ENCODE measurements at regions not wholly inside any gene's neighbourhood (a gene's known extent, or its start where the extent isn't known, plus 50 kb on each side); places are given as distances from the start of the nearest gene placed in this dataset.

DNA sequence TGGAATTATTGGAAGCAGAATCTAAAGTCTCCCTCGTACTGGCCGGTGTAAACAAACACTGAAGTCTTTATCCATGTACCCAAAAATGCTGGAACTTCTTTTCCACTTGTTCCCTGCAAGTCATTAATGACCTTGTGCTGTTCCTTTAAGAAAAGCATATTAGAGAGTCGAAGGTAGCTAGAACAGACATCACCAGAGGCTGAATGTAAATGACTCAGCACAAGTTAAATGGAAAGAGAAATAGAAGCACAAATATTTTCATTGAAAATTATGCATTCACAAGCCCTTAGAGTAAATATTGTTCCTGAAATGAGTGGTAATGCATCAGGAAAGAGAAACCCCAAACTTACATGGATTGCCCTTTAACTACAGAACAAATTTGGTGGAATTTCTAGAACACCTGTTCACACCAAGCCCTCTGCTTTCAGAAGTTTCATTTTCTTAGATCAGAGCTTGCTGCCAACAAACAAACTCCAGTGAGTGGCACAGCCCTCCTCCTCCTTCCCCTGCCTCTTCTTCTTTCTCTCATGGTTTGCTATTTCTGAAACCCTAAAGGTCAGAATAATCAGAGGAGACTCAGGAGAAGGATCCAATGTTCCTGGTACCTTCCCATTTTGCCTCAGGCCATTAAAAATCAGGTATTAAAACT, 264.3 kb downstream of the TXNL1 start:
- H3K4me3 ChIP-seq (ENCODE audit: low read depth, low read length), result no peak overlapping the region
- H3K27me3 ChIP-seq (ENCODE audit: control insufficient read depth, insufficient read depth, low read length), result no peaks in the 10 kb centered on the region
- H3K9ac ChIP-seq (ENCODE audit: low read depth, low read length), result no peak overlapping the region
- no peaks in the 10 kb centered on the region for H3K9me3 ChIP-seq (ENCODE audit: control insufficient read depth, insufficient read depth, low read length)
- no peaks in the 10 kb centered on the region for H3K36me3 ChIP-seq (ENCODE audit: control insufficient read depth, insufficient read depth, low read length)
- no peaks in the 10 kb centered on the region for H3K4me1 ChIP-seq (ENCODE audit: control insufficient read depth, insufficient read depth, low read length)

DNA sequence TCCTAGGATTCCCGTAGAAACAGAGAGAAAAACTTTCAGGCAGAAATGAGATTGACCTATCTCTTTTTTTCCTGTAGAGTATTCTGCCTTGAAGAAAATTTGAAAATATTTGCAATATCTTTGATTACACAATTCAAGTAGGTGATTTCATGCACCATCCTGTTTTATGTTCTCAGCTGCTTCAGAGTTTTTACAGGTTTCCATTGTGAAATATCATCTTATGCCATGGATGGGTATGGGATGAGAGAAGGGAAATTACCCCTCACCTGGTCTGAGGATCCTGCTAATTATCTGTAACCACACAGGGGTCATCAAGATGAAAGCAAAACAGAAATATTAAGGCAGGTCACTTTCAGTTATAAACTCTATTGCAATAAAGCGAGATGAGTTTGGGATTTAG, 264.8 kb downstream of the TXNL1 start:
- no peaks in the 10 kb centered on the region for H3K36me3 ChIP-seq (ENCODE audit: control insufficient read depth, insufficient read depth, low read length)
- no peaks in the 10 kb centered on the region for H3K4me1 ChIP-seq (ENCODE audit: control insufficient read depth, insufficient read depth, low read length)
- no peaks in the 10 kb centered on the region for H3K27me3 ChIP-seq (ENCODE audit: control insufficient read depth, insufficient read depth, low read length)
- H3K9ac ChIP-seq (ENCODE audit: low read depth, low read length), result no peak overlapping the region
- H3K4me3 ChIP-seq (ENCODE audit: low read depth, low read length), result no peak overlapping the region
- no peaks in the 10 kb centered on the region for H3K9me3 ChIP-seq (ENCODE audit: control insufficient read depth, insufficient read depth, low read length)

DNA sequence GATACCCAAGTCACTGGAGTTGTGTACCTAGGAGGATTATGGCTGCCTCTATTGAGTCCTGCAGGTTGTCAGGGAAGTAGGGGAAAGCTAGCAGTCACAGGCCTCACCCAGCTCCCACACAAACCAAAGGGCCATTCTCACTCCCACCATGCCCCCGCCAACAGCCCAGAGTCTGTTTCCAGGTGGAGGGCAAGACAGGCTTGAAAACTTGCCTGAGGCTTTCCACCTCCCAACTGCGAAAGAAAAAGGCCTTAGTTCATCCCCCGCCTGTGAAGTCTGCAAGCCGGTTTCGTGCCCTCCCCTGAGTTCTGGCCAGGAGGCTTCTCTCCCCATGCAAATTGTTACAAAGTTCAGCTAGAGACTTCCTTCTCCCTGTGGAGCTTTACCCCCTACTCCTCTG, 270.3 kb downstream of the TXNL1 start:
- peaks cover 2% of the 10 kb centered on the region for H3K4me1 ChIP-seq (ENCODE audit: control insufficient read depth, insufficient read depth, low read length)
- H3K9me3 ChIP-seq (ENCODE audit: control insufficient read depth, insufficient read depth, low read length), result no peaks in the 10 kb centered on the region
- no peak overlapping the region for H3K9ac ChIP-seq (ENCODE audit: low read depth, low read length)
- no peak overlapping the region for H3K4me3 ChIP-seq (ENCODE audit: low read depth, low read length)
- H3K36me3 ChIP-seq (ENCODE audit: control insufficient read depth, insufficient read depth, low read length), result no peaks in the 10 kb centered on the region
- no peaks in the 10 kb centered on the region for H3K27me3 ChIP-seq (ENCODE audit: control insufficient read depth, insufficient read depth, low read length)

DNA sequence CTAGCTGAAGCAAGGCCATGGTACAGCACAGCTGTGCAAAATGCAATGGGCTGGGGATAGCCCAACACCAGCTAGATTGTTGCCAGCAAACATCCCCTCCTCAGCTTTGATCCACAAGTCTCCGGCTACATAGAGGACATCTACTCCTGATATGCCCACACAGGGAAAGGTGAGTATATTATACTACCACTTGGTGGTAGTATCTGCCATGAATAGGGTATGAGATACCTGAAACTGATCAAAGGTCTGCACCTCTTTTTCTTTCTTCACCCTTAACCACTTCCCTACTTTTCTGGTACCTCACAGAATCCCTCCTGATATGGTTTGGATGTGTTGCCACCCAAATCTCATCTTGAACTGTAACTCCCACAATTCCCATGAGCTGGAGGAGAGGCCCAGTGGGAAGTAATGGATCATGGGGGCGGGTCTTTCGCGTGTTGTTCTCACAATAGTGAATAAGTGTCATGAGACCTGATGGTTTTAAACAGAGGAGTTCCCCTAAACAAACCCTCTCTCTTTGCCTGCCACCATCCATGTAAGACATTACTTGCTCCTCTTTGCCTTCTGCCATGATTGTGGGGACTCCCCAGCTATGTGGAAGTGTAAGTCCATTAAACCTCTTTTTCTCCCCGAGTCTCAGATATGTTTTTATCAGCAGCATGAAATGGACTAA, 279.6 kb downstream of the TXNL1 start:
- H3K36me3 ChIP-seq (ENCODE audit: control insufficient read depth, insufficient read depth, low read length), result no peaks in the 10 kb centered on the region
- H3K4me3 ChIP-seq (ENCODE audit: low read depth, low read length), result no peak overlapping the region
- no peak overlapping the region for H3K9ac ChIP-seq (ENCODE audit: low read depth, low read length)
- no peaks in the 10 kb centered on the region for H3K27me3 ChIP-seq (ENCODE audit: control insufficient read depth, insufficient read depth, low read length)
- peaks cover 3% of the 10 kb centered on the region for H3K9me3 ChIP-seq (ENCODE audit: control insufficient read depth, insufficient read depth, low read length)
- peaks cover 2% of the 10 kb centered on the region for H3K4me1 ChIP-seq (ENCODE audit: control insufficient read depth, insufficient read depth, low read length)

DNA sequence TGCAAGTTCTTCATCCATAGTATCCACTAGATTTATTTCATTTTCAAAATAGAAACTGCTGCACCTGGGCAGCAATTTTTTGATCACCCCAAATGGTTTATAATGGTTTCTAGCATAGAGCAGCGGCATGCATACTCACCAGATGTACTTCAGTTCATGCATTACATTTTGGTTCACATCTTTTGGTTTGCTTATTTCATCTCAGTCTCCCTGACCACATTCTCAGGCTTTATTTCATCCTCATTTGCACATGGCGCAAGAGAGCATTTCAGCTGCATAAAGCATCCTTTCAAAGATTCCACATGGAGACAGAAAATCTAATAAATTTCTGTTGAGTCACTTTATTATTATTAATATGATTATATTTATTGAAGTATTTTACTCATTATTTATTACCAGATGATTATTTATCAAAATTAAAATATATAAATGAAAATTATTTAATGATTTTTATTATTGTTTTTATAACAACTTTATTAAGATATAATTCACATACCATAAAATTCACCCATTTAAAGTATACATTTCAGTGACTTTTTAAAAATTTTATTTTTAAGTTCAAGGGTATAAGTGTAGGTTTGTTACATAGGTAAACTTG, 284.6 kb downstream of the TXNL1 start:
- Histone ChIP-seq H3K27me3 (ENCODE audit: control insufficient read depth, insufficient read depth, low read length) (no peaks in the 10 kb centered on the region), H3K4me1 (ENCODE audit: control insufficient read depth, insufficient read depth, low read length) (peaks cover 2% of the 10 kb centered on the region), H3K4me3 (ENCODE audit: low read depth, low read length) (no peak overlapping the region), H3K9ac (ENCODE audit: low read depth, low read length) (no peak overlapping the region), H3K9me3 (ENCODE audit: control insufficient read depth, insufficient read depth, low read length) (no peaks in the 10 kb centered on the region), H3K36me3 (ENCODE audit: control insufficient read depth, insufficient read depth, low read length) (no peaks in the 10 kb centered on the region)

DNA sequence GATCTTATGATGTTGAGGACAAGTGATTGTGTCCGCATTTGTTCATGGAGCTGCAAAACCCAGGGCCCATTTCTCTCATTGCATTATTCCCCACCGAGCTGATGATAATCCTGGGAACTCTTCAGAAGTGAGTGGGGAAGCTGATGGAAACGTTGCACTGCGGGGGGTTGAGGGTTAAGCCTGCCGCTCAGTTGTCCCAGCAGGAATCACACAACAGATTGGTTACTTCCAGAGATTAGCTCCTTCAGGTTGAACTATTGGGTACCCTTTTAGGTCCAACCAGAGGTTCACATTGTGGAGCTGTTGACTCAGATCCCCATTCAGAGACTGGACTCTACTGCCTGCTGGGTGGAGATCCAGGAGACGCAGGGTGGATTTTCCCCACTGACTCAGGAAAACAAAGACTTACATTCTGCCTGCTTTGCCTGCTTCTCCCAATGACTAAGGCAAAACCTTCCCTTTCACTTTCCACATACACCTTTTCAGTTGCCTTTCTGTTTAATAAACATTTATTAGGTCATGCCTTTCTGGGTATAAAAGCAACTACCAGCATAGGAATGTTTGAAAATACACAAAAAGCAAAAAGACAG, 286.4 kb downstream of the TXNL1 start:
- H3K4me3 ChIP-seq (ENCODE audit: low read depth, low read length), result no peak overlapping the region
- H3K9ac ChIP-seq (ENCODE audit: low read depth, low read length), result no peak overlapping the region
- H3K36me3 ChIP-seq (ENCODE audit: control insufficient read depth, insufficient read depth, low read length), result no peaks in the 10 kb centered on the region
- H3K27me3 ChIP-seq (ENCODE audit: control insufficient read depth, insufficient read depth, low read length), result no peaks in the 10 kb centered on the region
- no peaks in the 10 kb centered on the region for H3K9me3 ChIP-seq (ENCODE audit: control insufficient read depth, insufficient read depth, low read length)
- H3K4me1 ChIP-seq (ENCODE audit: control insufficient read depth, insufficient read depth, low read length), result peaks cover 2% of the 10 kb centered on the region

DNA sequence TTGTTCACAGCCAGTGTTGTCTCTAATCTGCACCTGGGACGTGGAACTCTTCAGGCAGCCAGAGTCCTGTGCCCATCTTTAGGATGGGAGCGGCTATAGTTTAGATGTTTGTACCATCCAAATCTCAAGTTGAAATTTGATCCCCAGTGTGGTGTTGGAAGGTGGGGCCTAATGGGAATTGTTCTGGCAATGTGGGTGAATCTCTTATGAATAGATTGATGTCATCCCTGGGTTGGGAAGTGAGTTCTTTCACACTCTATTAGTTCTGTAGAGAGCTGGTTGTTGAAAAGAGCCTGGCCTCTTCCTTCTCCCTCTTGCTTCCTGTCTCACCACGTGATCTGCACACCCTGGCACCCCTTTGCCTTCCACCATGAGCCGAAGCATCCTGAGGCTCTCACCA, 300.9 kb downstream of the TXNL1 start:
- H3K4me3 ChIP-seq (ENCODE audit: low read depth, low read length), result no peak overlapping the region
- no peaks in the 10 kb centered on the region for H3K27me3 ChIP-seq (ENCODE audit: control insufficient read depth, insufficient read depth, low read length)
- H3K36me3 ChIP-seq (ENCODE audit: control insufficient read depth, insufficient read depth, low read length), result no peaks in the 10 kb centered on the region
- no peaks in the 10 kb centered on the region for H3K4me1 ChIP-seq (ENCODE audit: control insufficient read depth, insufficient read depth, low read length)
- no peak overlapping the region for H3K9ac ChIP-seq (ENCODE audit: low read depth, low read length)
- H3K9me3 ChIP-seq (ENCODE audit: control insufficient read depth, insufficient read depth, low read length), result no peaks in the 10 kb centered on the region

DNA sequence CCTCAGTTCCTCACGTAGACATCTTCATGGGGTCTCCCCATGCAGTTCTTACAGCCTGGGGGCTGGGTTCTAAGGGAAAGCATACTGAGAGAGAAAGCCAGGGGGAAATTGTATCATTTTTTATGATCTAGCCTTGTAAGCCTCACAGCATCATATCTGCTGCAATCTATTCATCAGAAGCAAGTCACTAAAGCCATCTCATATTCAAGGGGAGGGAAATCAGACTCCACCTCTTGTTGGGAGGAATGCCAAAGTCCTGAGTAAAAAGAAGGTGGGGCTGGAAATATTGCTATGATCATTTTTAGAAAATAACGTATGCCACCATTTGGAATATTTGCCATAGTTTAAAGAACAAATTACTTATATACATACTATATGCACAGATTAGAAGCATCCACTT, 304.6 kb downstream of the TXNL1 start:
- Histone ChIP-seq H3K36me3 (ENCODE audit: control insufficient read depth, insufficient read depth, low read length) (no peaks in the 10 kb centered on the region), H3K27me3 (ENCODE audit: control insufficient read depth, insufficient read depth, low read length) (no peaks in the 10 kb centered on the region), H3K9ac (ENCODE audit: low read depth, low read length) (no peak overlapping the region), H3K9me3 (ENCODE audit: control insufficient read depth, insufficient read depth, low read length) (no peaks in the 10 kb centered on the region), H3K4me3 (ENCODE audit: low read depth, low read length) (no peak overlapping the region), H3K4me1 (ENCODE audit: control insufficient read depth, insufficient read depth, low read length) (no peaks in the 10 kb centered on the region)

DNA sequence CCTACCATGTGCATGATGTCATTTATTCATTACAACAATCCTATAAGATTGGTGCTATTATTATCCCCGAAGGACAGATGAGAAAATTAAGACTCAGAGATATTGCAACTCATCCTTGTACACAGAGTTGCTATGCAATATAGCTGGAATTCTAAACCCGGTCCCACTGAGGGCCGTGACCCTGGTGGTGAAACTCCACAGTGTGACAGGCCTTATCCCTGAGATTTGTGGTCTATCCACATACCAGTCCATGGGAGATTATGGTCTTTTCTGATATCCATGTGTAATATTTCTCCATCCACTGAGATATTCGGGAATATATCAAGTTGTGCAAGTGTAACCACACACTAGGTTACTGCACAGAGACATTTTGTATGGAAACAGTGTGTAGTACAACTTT, 305.2 kb downstream of the TXNL1 start:
- Histone ChIP-seq H3K4me3 (ENCODE audit: low read depth, low read length) (no peak overlapping the region), H3K36me3 (ENCODE audit: control insufficient read depth, insufficient read depth, low read length) (no peaks in the 10 kb centered on the region), H3K27me3 (ENCODE audit: control insufficient read depth, insufficient read depth, low read length) (no peaks in the 10 kb centered on the region), H3K4me1 (ENCODE audit: control insufficient read depth, insufficient read depth, low read length) (no peaks in the 10 kb centered on the region), H3K9me3 (ENCODE audit: control insufficient read depth, insufficient read depth, low read length) (no peaks in the 10 kb centered on the region), H3K9ac (ENCODE audit: low read depth, low read length) (no peak overlapping the region)

DNA sequence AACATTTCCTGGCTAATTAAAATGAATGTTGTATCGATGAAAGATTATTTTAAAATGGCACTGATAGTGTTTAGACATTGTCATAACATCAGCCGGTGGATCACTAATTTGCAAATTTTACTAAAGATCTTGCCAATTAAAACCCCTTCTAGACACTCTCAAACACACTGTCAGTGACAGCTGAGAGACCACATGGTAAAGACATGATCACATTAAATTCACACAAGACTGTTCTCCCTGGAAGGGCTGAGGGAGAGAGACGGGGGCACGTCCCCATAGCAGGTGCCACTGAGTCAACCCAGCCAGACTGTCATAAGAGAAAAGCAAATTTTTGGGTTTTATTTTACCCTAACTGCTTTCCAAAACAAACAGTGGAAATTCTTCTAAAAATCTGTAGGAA, 306.0 kb downstream of the TXNL1 start:
- H3K9ac ChIP-seq (ENCODE audit: low read depth, low read length), result no peak overlapping the region
- no peak overlapping the region for H3K4me3 ChIP-seq (ENCODE audit: low read depth, low read length)
- no peaks in the 10 kb centered on the region for H3K27me3 ChIP-seq (ENCODE audit: control insufficient read depth, insufficient read depth, low read length)
- H3K4me1 ChIP-seq (ENCODE audit: control insufficient read depth, insufficient read depth, low read length), result no peaks in the 10 kb centered on the region
- H3K36me3 ChIP-seq (ENCODE audit: control insufficient read depth, insufficient read depth, low read length), result no peaks in the 10 kb centered on the region
- H3K9me3 ChIP-seq (ENCODE audit: control insufficient read depth, insufficient read depth, low read length), result no peaks in the 10 kb centered on the region

DNA sequence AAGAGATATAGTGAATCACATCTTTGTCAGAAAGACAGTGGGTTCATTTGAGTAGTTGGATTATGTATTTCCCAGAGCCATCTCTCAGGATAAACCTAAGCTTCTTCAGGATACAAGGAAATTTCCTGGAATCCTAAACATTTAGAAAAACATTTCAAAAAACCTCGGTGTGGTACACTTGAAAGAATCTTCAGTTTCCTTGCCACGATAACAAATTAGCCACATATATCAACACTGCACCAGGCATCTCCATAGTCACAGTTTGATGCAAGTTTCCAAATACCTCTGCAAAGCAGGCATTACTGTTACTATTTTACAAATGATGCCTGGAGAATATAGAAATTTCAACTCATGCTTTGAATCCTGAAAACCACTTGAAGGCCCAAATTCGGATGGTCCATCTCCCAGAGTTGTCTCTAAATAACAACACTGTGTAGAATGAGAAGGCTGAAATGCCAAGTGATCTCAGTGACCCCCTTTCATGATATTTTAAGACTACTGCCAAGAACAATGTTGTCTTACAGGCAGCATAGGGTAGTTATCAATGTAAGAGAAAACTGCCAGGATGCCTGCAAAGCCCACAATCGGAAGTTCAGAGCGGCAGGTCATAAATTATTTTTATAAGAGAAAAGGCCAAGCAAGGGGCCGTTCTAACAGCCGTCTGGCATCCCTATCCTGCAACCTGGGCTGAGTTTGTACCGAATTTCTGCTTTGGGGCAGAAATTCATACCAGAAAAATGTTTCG, 307.9 kb downstream of the TXNL1 start:
- H3K4me1 ChIP-seq (ENCODE audit: control insufficient read depth, insufficient read depth, low read length), result no peaks in the 10 kb centered on the region
- H3K36me3 ChIP-seq (ENCODE audit: control insufficient read depth, insufficient read depth, low read length), result no peaks in the 10 kb centered on the region
- H3K27me3 ChIP-seq (ENCODE audit: control insufficient read depth, insufficient read depth, low read length), result no peaks in the 10 kb centered on the region
- no peak overlapping the region for H3K9ac ChIP-seq (ENCODE audit: low read depth, low read length)
- H3K9me3 ChIP-seq (ENCODE audit: control insufficient read depth, insufficient read depth, low read length), result no peaks in the 10 kb centered on the region
- H3K4me3 ChIP-seq (ENCODE audit: low read depth, low read length), result no peak overlapping the region
